WTC11 (cell line): ENCODE measurements at regions not wholly inside any gene's neighbourhood (a gene's known extent, or its start where the extent isn't known, plus 50 kb on each side); places are given as distances from the start of the nearest gene placed in this dataset.

Experiments used
- ATAC-seq: fragments of 200-7000 bp; cut with Tn5 transposase; 2 replicates; pipeline ENCODE4 v1.10.0; 2021; ENCODE audit warnings: mild to moderate bottlenecking, moderate library complexity
- CTCF ChIA-PET: fragments of 300-600 bp; sonication (Branson Sonifier 250); formaldehyde crosslinking; loops from one replicate; lab custom pipeline; 2021; ENCODE audit warnings: antibody characterized with exemption; lab: Charles Lee
- POLR2A ChIA-PET: fragments of 350-600 bp; sonication (Branson Sonifier 250); formaldehyde crosslinking; loops from one replicate; lab custom pipeline; 2021; ENCODE audit warnings: antibody characterized with exemption; lab: Charles Lee
- DNase-seq: peaks from one replicate; pipeline ENCODE4 v3.0.0; 2021; ENCODE audit warnings: low spot score
- H3K27ac Mint-ChIP-seq: 2 replicates; pipeline ENCODE4 v1.8.0; 2021; ENCODE audit warnings: mixed read lengths
- H3K27me3 Mint-ChIP-seq: 2 replicates; pipeline ENCODE4 v1.8.0; 2021; ENCODE audit warnings: low read depth, mild to moderate bottlenecking, moderate library complexity, mixed read lengths
- H3K36me3 Mint-ChIP-seq: 2 replicates; pipeline ENCODE4 v1.8.0; 2021; ENCODE audit warnings: mixed read lengths
- H3K4me1 Mint-ChIP-seq: 2 replicates; pipeline ENCODE4 v1.8.0; 2022; ENCODE audit warnings: mixed read lengths
- H3K4me3 Mint-ChIP-seq: 2 replicates; pipeline ENCODE4 v1.8.0; 2021; ENCODE audit warnings: mild to moderate bottlenecking, moderate library complexity, mixed read lengths
- H3K9me3 Mint-ChIP-seq: 2 replicates; pipeline ENCODE4 v1.8.0; 2021; ENCODE audit warnings: mixed read lengths
- CBFB ChIP-seq: sonication (generic); formaldehyde crosslinking; IDR thresholded peaks from 2 replicates; pipeline ENCODE4 v1.8.1; 2022; ENCODE audit warnings: mild to moderate bottlenecking, low read depth, missing genetic modification reagents
- E2F1 ChIP-seq: sonication (generic); formaldehyde crosslinking; IDR thresholded peaks from 2 replicates; pipeline ENCODE4 v1.8.0; 2022; ENCODE audit warnings: mild to moderate bottlenecking, missing genetic modification reagents
- E2F5 ChIP-seq: sonication (generic); formaldehyde crosslinking; IDR thresholded peaks from 2 replicates; pipeline ENCODE4 v1.8.1; 2022; ENCODE audit warnings: mild to moderate bottlenecking, moderate library complexity, missing genetic modification reagents
- ESRRA ChIP-seq: sonication (generic); formaldehyde crosslinking; IDR thresholded peaks from 2 replicates; pipeline ENCODE4 v1.8.1; 2022; ENCODE audit warnings: mild to moderate bottlenecking, missing genetic modification reagents, borderline replicate concordance
- ETV6 ChIP-seq: sonication (generic); formaldehyde crosslinking; IDR thresholded peaks from 2 replicates; pipeline ENCODE4 v1.8.1; 2022; ENCODE audit warnings: mild to moderate bottlenecking, missing genetic modification reagents
- FOXJ3 ChIP-seq: sonication (generic); formaldehyde crosslinking; IDR thresholded peaks from 2 replicates; pipeline ENCODE4 v1.9.0; 2021; ENCODE audit warnings: missing genetic modification reagents, mild to moderate bottlenecking, borderline replicate concordance
- GABPB1 ChIP-seq: sonication (generic); formaldehyde crosslinking; IDR thresholded peaks from 2 replicates; pipeline ENCODE4 v1.8.1; 2023; ENCODE audit warnings: mild to moderate bottlenecking, missing genetic modification reagents
- GRHL2 ChIP-seq: fragments of 250-450 bp; sonication (Bioruptor Pico); IDR thresholded peaks from 2 replicates; pipeline ENCODE4 v1.8.0; 2022; ENCODE audit warnings: mild to moderate bottlenecking, moderate library complexity; ENCODE audit not compliant: insufficient replicate concordance, severe bottlenecking
- IRF1 ChIP-seq: sonication (generic); formaldehyde crosslinking; IDR thresholded peaks from 2 replicates; pipeline ENCODE4 v1.8.0; 2023; ENCODE audit warnings: missing genetic modification reagents
- IRF2 ChIP-seq: sonication (generic); formaldehyde crosslinking; IDR thresholded peaks from 2 replicates; pipeline ENCODE4 v1.8.0; 2022; ENCODE audit warnings: low read depth, missing genetic modification reagents, borderline replicate concordance
- JAZF1 ChIP-seq: fragments of 250-450 bp; sonication (Bioruptor Pico); IDR thresholded peaks from 2 replicates; pipeline ENCODE4 v1.9.0; 2021; ENCODE audit warnings: moderate library complexity, mild to moderate bottlenecking, inconsistent platforms
- JUN ChIP-seq: sonication (generic); formaldehyde crosslinking; IDR thresholded peaks from 2 replicates; pipeline ENCODE4 v1.8.0; 2023; ENCODE audit warnings: mild to moderate bottlenecking, missing genetic modification reagents
- MLX ChIP-seq: sonication (generic); formaldehyde crosslinking; IDR thresholded peaks from 2 replicates; pipeline ENCODE4 v1.8.1; 2023; ENCODE audit warnings: mild to moderate bottlenecking, missing genetic modification reagents, moderate library complexity
- MXD4 ChIP-seq: fragments of 250-450 bp; sonication (Bioruptor Pico); IDR thresholded peaks from 2 replicates; pipeline ENCODE4 v1.8.0; 2021; ENCODE audit warnings: mild to moderate bottlenecking, moderate library complexity, borderline replicate concordance
- NFE2L1 ChIP-seq: sonication (generic); formaldehyde crosslinking; IDR thresholded peaks from 2 replicates; pipeline ENCODE4 v1.8.1; 2023; ENCODE audit warnings: missing genetic modification reagents
- NR3C1 ChIP-seq: sonication (generic); formaldehyde crosslinking; conservative IDR thresholded peaks from 2 replicates; pipeline ENCODE4 v1.8.1; 2023; ENCODE audit warnings: low read depth, mild to moderate bottlenecking, missing genetic modification reagents
- OVOL2 ChIP-seq: fragments of 250-450 bp; sonication (Bioruptor Pico); IDR thresholded peaks from 2 replicates; pipeline ENCODE4 v1.9.0; 2021; ENCODE audit warnings: mild to moderate bottlenecking, borderline replicate concordance
- SMAD4 ChIP-seq: sonication (generic); formaldehyde crosslinking; IDR thresholded peaks from 2 replicates; pipeline ENCODE4 v1.8.0; 2022; ENCODE audit warnings: mild to moderate bottlenecking, missing genetic modification reagents
- SOX15 ChIP-seq: fragments of 250-450 bp; sonication (Bioruptor Pico); IDR thresholded peaks from 2 replicates; pipeline ENCODE4 v1.9.0; 2021; ENCODE audit warnings: mild to moderate bottlenecking
- SP1 ChIP-seq: sonication (generic); formaldehyde crosslinking; conservative IDR thresholded peaks from 2 replicates; pipeline ENCODE4 v1.8.1; 2022; ENCODE audit warnings: missing genetic modification reagents
- ZBTB43 ChIP-seq: sonication (generic); formaldehyde crosslinking; IDR thresholded peaks from 2 replicates; pipeline ENCODE4 v1.8.1; 2023; ENCODE audit warnings: mild to moderate bottlenecking, missing genetic modification reagents
- ZNF232 ChIP-seq: sonication (generic); formaldehyde crosslinking; IDR thresholded peaks from 2 replicates; pipeline ENCODE4 v1.8.0; 2022; ENCODE audit warnings: mild to moderate bottlenecking, missing genetic modification reagents
- ZNF423 ChIP-seq: fragments of 250-450 bp; sonication (Bioruptor Pico); IDR thresholded peaks from 2 replicates; pipeline ENCODE4 v2.1.2; 2022; ENCODE audit warnings: mild to moderate bottlenecking, moderate library complexity
- ZNF512 ChIP-seq: sonication (generic); formaldehyde crosslinking; IDR thresholded peaks from 2 replicates; pipeline ENCODE4 v1.8.1; 2022; ENCODE audit warnings: missing genetic modification reagents, borderline replicate concordance
- ZNF671 ChIP-seq: fragments of 250-450 bp; sonication (Bioruptor Pico); IDR thresholded peaks from 2 replicates; pipeline ENCODE4 v1.8.0; 2021; ENCODE audit warnings: mild to moderate bottlenecking

- no peak for TF ChIP-seq GRHL2 (CRISPR knock-in tag)
- TF ChIP-seq NR3C1 (CRISPR knock-in tag), result no peak
- no peak for TF ChIP-seq JAZF1
- TF ChIP-seq CBFB (CRISPR knock-in tag), result no peak
Measured at GRCh38 chr12:87879141-87879540, 150.1 kb downstream of the C12orf50 start (continued).

- H3K27ac Mint-ChIP-seq, result peak overlapping the region; percentile 59; the same call in 1 of the 2 replicates
- ATAC-seq, result peak; percentile 61
- H3K9me3 Mint-ChIP-seq, result no peaks in the 10 kb centered on the region
- peaks cover 17% of the 10 kb centered on the region for H3K4me1 Mint-ChIP-seq
- CTCF ChIA-PET, result interaction anchor here (0.9 to 1.3 kb wide), 2 partner anchors 17 to 23 kb away, joined by 3 to 4 read pairs; no protein-coding TSS in a partner anchor
- H3K4me3 Mint-ChIP-seq, result no peak overlapping the region
- TF ChIP-seq SP1 (CRISPR knock-in tag), result no peak
- no peak for TF ChIP-seq ZNF423
- TF ChIP-seq MXD4, result no peak
- TF ChIP-seq E2F5 (CRISPR knock-in tag), result no peak
- no peak for TF ChIP-seq SMAD4 (CRISPR knock-in tag)
- TF ChIP-seq MLX (CRISPR knock-in tag), result no peak
- TF ChIP-seq ZBTB43 (CRISPR knock-in tag), result no peak
- TF ChIP-seq ETV6 (CRISPR knock-in tag), result no peak
- TF ChIP-seq, all 79 proteins: peak for 0
- no peak for DNase-seq
- Mint-ChIP-seq H3K36me3 (no peaks in the 10 kb centered on the region), H3K27me3 (no peaks in the 10 kb centered on the region)
- POLR2A ChIA-PET, result no interaction called here
Measured at GRCh38 chr12:87870493-87871460, 158.4 kb downstream of the C12orf50 start.

GRCh38 chr12:87870061-87870460, 159.1 kb downstream of the C12orf50 start:
- ATAC-seq, result no peak
- TF ChIP-seq ZNF512 (CRISPR knock-in tag) (no peak), ZNF232 (CRISPR knock-in tag) (no peak), IRF2 (CRISPR knock-in tag) (no peak), ZNF671 (no peak), NFE2L1 (CRISPR knock-in tag) (no peak), SMAD4 (CRISPR knock-in tag) (no peak), OVOL2 (no peak), ESRRA (CRISPR knock-in tag) (no peak), ZNF423 (no peak), JUN (CRISPR knock-in tag) (no peak), IRF1 (CRISPR knock-in tag) (no peak), FOXJ3 (no peak), MXD4 (no peak), SOX15 (CRISPR knock-in tag) (no peak), E2F1 (CRISPR knock-in tag) (no peak), GABPB1 (CRISPR knock-in tag) (no peak)

More at GRCh38 chr12:87870061-87870460, 159.1 kb downstream of the C12orf50 start:
- ChIA-PET CTCF (interaction anchor here (0.9 to 1.3 kb wide), 2 partner anchors 17 to 22 kb away, joined by 3 to 4 read pairs; no protein-coding TSS in a partner anchor), POLR2A (no interaction called here)
- no peak overlapping the region for H3K27ac Mint-ChIP-seq
- H3K4me3 Mint-ChIP-seq, result no peak overlapping the region
- no peaks in the 10 kb centered on the region for H3K9me3 Mint-ChIP-seq
- no peaks in the 10 kb centered on the region for H3K27me3 Mint-ChIP-seq
- peaks cover 17% of the 10 kb centered on the region for H3K4me1 Mint-ChIP-seq
- no peak for DNase-seq
- H3K36me3 Mint-ChIP-seq, result no peaks in the 10 kb centered on the region
